Activated CD8-positive, alpha-beta T cell treated with anti-CD3 and anti-CD28 coated beads, Interleukin-2, amount 10 ng/mL, durations not matched to agents 7 days and 5 days (primary cell): ENCODE measurements at regions not wholly inside any gene's neighbourhood (a gene's known extent, or its start where the extent isn't known, plus 50 kb on each side); places are given as distances from the start of the nearest gene placed in this dataset.

Source experiments
- ATAC-seq: fragments of 150-1000 bp; cut with Tn5 transposase; one replicate; pipeline ENCODE4 v1.10.0; 2021; ENCODE audit warnings: moderate library complexity
- CTCF ChIA-PET: fragments of 350-600 bp; sonication (Branson Sonifier 250); formaldehyde crosslinking; loops from one replicate; lab custom pipeline; 2021; ENCODE audit warnings: antibody characterized with exemption; lab: Charles Lee
- POLR2A ChIA-PET: fragments of 350-600 bp; sonication (Branson Sonifier 250); formaldehyde crosslinking; loops from one replicate; lab custom pipeline; 2021; ENCODE audit warnings: antibody characterized with exemption; lab: Charles Lee
- DNase-seq: peaks from one replicate; pipeline ENCODE4 v3.0.0-alpha.2; 2020
- H3K27ac Mint-ChIP-seq: one replicate; pipeline ENCODE4 v1.8.0; 2021; ENCODE audit warnings: mild to moderate bottlenecking, mixed read lengths
- H3K27me3 Mint-ChIP-seq: one replicate; pipeline ENCODE4 v1.8.0; 2021; ENCODE audit warnings: low read depth, mixed read lengths
- H3K36me3 Mint-ChIP-seq: one replicate; pipeline ENCODE4 v1.8.0; 2021; ENCODE audit warnings: low read depth, mixed read lengths
- H3K4me1 Mint-ChIP-seq: one replicate; pipeline ENCODE4 v1.8.0; 2021; ENCODE audit warnings: low read depth, mixed read lengths
- H3K4me3 Mint-ChIP-seq: one replicate; pipeline ENCODE4 v1.8.0; 2021; ENCODE audit warnings: mild to moderate bottlenecking, mixed read lengths
- H3K9me3 Mint-ChIP-seq: one replicate; pipeline ENCODE4 v1.8.0; 2022; ENCODE audit warnings: mixed read lengths; ENCODE audit not compliant: insufficient read depth

- Mint-ChIP-seq H3K36me3 (no peaks in the 10 kb centered on the region), H3K27ac (no peak overlapping the region), H3K4me1 (no peaks in the 10 kb centered on the region), H3K27me3 (peaks cover 49% of the 10 kb centered on the region), H3K9me3 (no peaks in the 10 kb centered on the region), H3K4me3 (no peak overlapping the region)
- DNase-seq (no peak), ATAC-seq (no peak)
- POLR2A ChIA-PET = no interaction called here
- CTCF ChIA-PET = no interaction called here
These were observed 164.3 kb upstream of the MLN start for GRCh38 chr6:33967966-33968724.

DNA sequence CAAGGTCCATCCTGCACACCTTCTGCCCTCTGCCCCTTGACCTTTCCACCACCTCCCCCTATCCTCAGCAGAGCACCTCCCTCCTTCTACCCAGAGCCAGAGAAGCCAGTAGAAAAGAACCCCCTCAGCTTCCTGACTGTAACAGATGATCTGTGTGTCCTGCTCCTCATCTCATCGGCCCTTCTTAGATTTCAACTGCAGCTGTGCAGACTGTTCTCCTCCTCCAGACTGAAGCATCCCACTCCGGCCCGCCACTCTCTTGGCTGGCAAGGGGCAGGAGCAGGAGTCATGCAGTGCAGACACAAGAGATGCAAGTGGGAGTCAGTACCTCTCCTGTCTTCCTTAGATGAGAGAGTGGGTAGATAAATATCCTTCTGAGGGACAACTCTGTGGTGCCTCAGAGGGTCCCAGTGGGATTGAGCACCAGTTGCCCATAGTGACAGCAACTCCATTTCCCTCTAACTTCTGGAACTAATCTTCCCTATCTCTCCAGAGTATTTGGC, 163.5 kb upstream of the MLN start:
- no peaks in the 10 kb centered on the region for H3K36me3 Mint-ChIP-seq
- H3K27ac Mint-ChIP-seq = no peak overlapping the region
- H3K4me3 Mint-ChIP-seq = no peak overlapping the region
- no peaks in the 10 kb centered on the region for H3K9me3 Mint-ChIP-seq
- no peak for DNase-seq
- POLR2A ChIA-PET = no interaction called here
- CTCF ChIA-PET = no interaction called here
- H3K27me3 Mint-ChIP-seq = peaks cover 46% of the 10 kb centered on the region
- no peaks in the 10 kb centered on the region for H3K4me1 Mint-ChIP-seq
- no peak for ATAC-seq

DNA sequence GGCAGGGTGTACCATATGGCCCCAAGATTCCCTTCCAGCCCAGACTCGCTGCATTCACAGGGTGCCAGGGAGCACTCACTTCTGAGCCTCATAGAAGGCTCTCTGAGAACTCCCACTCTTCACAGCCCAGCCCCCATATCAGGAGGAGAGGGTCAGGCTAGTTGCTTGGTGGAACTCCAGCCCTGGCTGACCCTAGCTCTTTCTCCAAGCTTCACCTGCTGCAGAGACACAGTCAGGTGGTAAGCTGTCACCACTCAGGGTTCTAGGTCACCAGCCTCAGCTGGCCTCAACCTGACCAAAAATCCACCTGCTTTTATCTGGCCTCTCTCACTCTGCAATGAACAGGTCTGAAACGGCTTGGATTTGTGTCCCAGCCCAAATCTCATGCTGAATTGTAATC, 162.7 kb upstream of the MLN start:
- H3K27me3 Mint-ChIP-seq = peaks cover 45% of the 10 kb centered on the region
- H3K4me3 Mint-ChIP-seq = no peak overlapping the region
- ChIA-PET POLR2A (no interaction called here), CTCF (no interaction called here)
- no peaks in the 10 kb centered on the region for H3K36me3 Mint-ChIP-seq
- H3K4me1 Mint-ChIP-seq = no peaks in the 10 kb centered on the region
- no peak overlapping the region for H3K27ac Mint-ChIP-seq
- H3K9me3 Mint-ChIP-seq = no peaks in the 10 kb centered on the region
- ATAC-seq (no peak), DNase-seq (no peak)

DNA sequence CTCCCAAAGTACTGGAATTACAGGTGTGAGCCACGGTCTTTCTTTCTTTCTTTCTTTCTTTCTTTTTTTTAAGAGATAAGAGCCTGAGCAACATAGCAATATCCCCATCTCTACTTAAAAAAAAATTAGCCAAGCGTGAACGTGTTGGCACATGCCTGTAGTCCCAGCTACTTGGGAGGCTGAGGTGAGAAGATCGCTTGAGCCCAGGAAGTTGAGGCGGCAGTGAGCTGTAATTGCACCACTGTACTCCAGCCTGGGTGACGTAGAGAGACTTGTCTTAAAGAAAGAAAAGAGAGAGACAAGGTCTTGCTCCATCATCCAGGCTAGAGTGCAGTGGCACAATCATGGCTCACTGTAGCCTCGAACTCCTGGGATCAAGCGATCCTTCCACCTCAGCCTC, 162.0 kb upstream of the MLN start:
- Mint-ChIP-seq H3K4me3 (no peak overlapping the region), H3K27me3 (peaks cover 39% of the 10 kb centered on the region), H3K36me3 (no peaks in the 10 kb centered on the region), H3K9me3 (no peaks in the 10 kb centered on the region), H3K27ac (no peak overlapping the region), H3K4me1 (no peaks in the 10 kb centered on the region)
- DNase-seq = no peak
- ChIA-PET CTCF (no interaction called here), POLR2A (no interaction called here)
- ATAC-seq = no peak

- ChIA-PET CTCF (no interaction called here), POLR2A (interaction anchor here (0.7 kb wide), 1 partner anchor 15 kb away, joined by 3 read pairs; no protein-coding TSS in a partner anchor)
- peaks cover 31% of the 10 kb centered on the region for H3K27me3 Mint-ChIP-seq
- no peaks in the 10 kb centered on the region for H3K4me1 Mint-ChIP-seq
- no peak for ATAC-seq
- no peak overlapping the region for H3K4me3 Mint-ChIP-seq
- no peaks in the 10 kb centered on the region for H3K9me3 Mint-ChIP-seq
- no peaks in the 10 kb centered on the region for H3K36me3 Mint-ChIP-seq
- H3K27ac Mint-ChIP-seq = no peak overlapping the region
- DNase-seq = no peak
These were observed 160.6 kb upstream of the MLN start for GRCh38 chr6:33964387-33964786.

GRCh38 chr6:33963136-33963750, 159.4 kb upstream of the MLN start:
- no peak for DNase-seq
- Mint-ChIP-seq H3K4me1 (no peaks in the 10 kb centered on the region), H3K4me3 (no peak overlapping the region), H3K27me3 (peaks cover 26% of the 10 kb centered on the region), H3K36me3 (no peaks in the 10 kb centered on the region), H3K27ac (no peak overlapping the region), H3K9me3 (no peaks in the 10 kb centered on the region)
- no peak for ATAC-seq
- CTCF ChIA-PET = no interaction called here
- POLR2A ChIA-PET = no interaction called here

DNA sequence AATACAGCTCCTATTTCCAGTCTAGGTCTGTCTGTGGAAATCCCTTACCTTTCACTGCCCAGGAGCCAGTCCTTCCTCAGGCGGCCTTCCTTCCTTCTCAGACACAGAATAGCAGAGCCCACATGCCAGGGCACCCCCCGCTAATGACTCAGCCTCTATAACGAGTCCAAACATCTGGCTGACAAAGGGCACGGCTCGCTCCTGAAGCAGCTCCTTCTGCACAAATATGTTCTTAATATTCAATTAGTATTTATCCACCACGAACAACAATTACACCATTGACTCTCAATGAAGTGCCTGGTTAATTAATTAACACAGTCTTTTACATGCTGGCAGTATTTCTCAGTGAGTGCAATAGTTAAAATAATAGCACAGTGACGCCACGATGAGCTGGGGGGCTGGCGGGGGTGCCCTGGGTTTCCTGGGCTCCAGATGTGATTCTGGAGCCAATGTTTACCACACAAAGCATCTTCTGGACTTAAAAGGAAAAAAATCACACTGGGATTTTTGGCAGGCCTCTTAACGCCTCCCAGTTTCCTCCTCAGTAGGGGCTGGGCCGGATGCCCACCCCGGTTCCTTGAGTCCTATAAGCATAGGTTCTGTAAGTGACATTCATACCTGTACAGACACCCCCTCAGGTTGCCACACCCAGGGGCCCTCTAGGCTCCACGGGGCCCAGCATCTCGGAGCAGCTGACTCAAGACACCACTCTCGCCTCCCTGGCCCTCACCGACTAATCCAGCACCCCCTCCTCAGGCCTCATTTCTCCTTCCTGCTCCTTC, 158.6 kb upstream of the MLN start:
- H3K4me3 Mint-ChIP-seq = no peak overlapping the region
- ATAC-seq = no peak
- DNase-seq = no peak

DNA sequence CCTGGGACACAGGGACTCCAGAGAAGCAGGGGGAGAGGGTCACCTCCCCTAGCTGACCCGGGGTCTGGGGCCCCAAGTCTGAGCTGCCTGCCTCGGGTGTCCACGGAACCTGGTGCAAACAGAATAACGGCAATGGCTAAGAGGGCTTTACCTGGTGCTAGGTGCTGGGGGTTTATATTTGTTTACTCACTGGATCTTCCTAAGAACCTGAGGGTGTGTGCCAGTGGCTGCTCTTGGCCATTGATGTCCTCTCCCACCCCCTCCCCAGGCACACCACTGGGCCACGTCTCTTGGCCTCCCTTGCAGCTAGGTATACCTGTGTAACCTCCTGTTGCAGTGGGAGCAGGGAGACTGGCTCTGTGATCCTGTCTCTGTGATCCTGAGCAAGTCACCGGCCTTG, 157.9 kb upstream of the MLN start:
- Mint-ChIP-seq H3K27me3 (peaks cover 11% of the 10 kb centered on the region), H3K4me3 (no peak overlapping the region), H3K27ac (no peak overlapping the region), H3K36me3 (no peaks in the 10 kb centered on the region), H3K9me3 (no peaks in the 10 kb centered on the region), H3K4me1 (no peaks in the 10 kb centered on the region)
- ChIA-PET POLR2A (no interaction called here), CTCF (interaction anchor here (1.1 kb wide), 1 partner anchor 190 kb away, joined by 4 read pairs; no protein-coding TSS in a partner anchor)
- DNase-seq (no peak), ATAC-seq (no peak)

More for the DNA sequence above, 158.6 kb upstream of the MLN start:
- ChIA-PET CTCF (interaction anchor here (1.1 kb wide), 1 partner anchor 191 kb away, joined by 4 read pairs; no protein-coding TSS in a partner anchor), POLR2A (no interaction called here)
- Mint-ChIP-seq H3K36me3 (no peaks in the 10 kb centered on the region), H3K27me3 (peaks cover 18% of the 10 kb centered on the region), H3K27ac (no peak overlapping the region), H3K4me1 (no peaks in the 10 kb centered on the region), H3K9me3 (no peaks in the 10 kb centered on the region)

DNA sequence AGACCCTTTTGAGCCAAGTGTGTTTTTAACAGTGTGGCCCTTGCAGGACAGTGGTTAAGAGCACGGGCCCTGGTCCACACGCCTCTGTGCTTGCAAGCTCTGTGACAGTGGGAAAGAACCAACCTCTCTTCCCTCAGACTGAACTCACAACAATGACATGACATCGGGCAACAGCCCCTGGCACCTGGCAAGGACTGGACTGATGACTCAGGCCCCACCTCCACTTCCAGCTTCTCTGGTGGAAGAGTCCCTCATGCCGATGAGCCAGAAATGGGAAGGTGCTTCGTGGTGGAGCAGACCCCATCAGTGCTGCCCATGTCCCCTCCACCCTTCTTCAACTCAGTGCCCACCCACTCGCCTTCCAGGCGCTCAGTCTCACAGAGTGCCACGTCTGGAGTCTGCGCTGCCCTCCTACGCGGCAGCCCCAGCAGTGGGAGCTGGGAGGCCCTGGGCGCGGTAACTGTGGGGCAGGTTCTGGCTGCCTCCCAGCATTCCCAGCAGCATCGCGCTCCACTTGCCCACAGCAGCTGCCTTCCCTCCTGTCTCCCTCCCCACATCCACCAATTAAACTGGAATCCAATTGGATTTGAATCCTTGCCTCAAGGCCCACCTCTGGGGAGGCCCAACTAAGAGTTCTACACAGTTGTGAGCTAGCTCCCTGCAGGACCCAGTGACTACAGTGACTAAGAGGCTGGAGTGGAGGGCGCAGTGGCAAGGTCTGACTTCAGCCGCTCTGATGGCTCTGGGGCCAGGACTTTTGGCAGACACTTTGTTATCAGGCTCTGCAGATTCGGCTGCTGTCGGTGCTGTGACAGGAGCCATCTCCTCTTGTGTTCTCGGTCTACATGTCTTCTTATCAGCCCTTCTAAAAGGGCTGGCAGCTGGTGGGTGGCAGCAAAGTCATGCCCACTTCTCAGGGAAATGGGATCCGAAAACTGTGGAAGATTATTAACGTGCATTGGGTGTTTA, 156.8 kb upstream of the MLN start:
- ChIA-PET POLR2A (interaction anchor here (0.6 kb wide), 1 partner anchor 22 kb away, joined by 3 read pairs; no protein-coding TSS in a partner anchor), CTCF (interaction anchor here (1.0 to 1.7 kb wide), 3 partner anchors 11 to 189 kb away, joined by 3 read pairs; no protein-coding TSS in a partner anchor)
- H3K27ac Mint-ChIP-seq = no peak overlapping the region
- H3K36me3 Mint-ChIP-seq = no peaks in the 10 kb centered on the region
- ATAC-seq (no peak), DNase-seq (no peak)
- H3K4me3 Mint-ChIP-seq = no peak overlapping the region
- peaks cover 6% of the 10 kb centered on the region for H3K27me3 Mint-ChIP-seq
- H3K9me3 Mint-ChIP-seq = no peaks in the 10 kb centered on the region
- no peaks in the 10 kb centered on the region for H3K4me1 Mint-ChIP-seq

DNA sequence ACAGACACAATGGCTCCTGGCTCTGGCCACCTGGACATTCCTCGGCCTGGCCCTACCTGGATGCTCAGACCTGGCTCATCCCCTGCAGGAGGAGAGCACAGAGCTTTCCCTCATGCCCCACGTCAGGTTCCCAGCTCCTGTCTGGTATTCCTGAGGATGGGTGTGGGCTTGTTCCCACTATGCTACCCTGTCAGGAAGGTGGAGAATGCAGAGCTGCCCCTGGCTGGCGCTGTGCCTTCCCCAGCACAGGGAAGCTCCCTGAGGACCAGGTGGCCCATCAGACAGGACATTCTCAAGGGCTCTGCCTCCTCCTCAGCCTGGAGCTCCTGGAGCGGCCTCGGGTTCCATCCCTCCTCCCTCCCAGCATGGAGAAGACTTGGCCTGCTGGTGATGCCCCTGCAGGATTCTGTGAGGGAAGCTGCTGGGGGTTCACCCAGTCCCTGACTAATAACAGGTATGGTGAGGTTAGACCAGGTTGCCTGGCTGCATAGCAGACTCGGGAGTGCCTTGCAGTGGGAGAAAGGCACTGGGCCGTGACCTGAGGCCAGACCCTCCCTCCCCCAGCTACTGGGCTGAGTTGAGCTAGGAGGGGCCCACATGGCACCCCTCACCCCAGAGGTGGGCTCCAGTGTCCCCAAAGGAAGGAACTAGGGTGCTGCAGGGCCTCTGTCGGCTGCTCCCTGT, 156.0 kb upstream of the MLN start:
- POLR2A ChIA-PET = interaction anchor here (0.6 kb wide), 1 partner anchor 23 kb away, joined by 3 read pairs; no protein-coding TSS in a partner anchor
- peaks cover under 1% of the 10 kb centered on the region for H3K4me1 Mint-ChIP-seq
- H3K4me3 Mint-ChIP-seq = no peak overlapping the region
- H3K9me3 Mint-ChIP-seq = no peaks in the 10 kb centered on the region
- no peak for DNase-seq
- no peaks in the 10 kb centered on the region for H3K36me3 Mint-ChIP-seq
- H3K27ac Mint-ChIP-seq = no peak overlapping the region
- CTCF ChIA-PET = interaction anchor here (0.7 to 1.7 kb wide), 6 partner anchors 10 to 188 kb away, joined by 3 read pairs; no protein-coding TSS in a partner anchor
- H3K27me3 Mint-ChIP-seq = peaks cover 6% of the 10 kb centered on the region
- ATAC-seq = no peak
